Non-pigmented ciliary epithelial cell (primary cell): ENCODE measurements at regions not wholly inside any gene's neighbourhood (a gene's known extent, or its start where the extent isn't known, plus 50 kb on each side); places are given as distances from the start of the nearest gene placed in this dataset.

ENCODE experiments used
- DNase-seq: peaks from one replicate; pipeline ENCODE4 v3.0.0-alpha.2; 2010; ENCODE audit warnings: low read depth

DNA sequence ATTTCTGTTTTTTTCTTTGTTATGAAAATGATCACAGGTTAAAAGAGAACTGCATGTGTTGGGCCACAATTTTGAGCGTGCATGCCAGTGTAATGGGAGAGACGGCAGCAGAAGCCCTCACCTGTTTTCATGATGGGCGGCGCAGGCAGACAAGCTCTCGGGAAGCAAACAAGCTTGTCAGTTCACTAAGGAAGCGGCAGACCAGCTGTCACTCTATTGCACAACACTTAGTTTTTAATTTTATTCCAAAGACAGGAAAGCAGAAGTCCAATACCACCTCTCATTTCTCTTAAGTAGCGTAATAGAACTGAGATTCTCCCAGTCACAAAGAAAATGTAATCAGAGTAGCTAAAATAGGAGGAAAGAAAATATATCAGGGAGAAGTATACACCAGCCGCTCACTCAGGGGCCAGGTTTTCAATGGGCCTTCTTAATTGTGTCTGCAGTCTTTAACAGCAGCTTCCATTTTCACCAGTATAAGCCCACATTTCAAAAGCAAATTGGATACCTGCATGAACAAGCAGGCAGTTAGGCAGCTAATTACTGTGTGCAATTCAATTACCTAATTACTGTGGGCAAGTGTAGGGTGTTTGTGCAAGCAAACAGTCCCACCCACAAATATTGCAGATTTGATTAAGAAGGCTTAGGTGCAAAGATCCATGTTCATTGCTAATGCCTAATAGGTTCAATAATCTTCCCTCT lies 711.4 kb downstream of the DIAPH3 start:
- DNase-seq = no peak

DNA sequence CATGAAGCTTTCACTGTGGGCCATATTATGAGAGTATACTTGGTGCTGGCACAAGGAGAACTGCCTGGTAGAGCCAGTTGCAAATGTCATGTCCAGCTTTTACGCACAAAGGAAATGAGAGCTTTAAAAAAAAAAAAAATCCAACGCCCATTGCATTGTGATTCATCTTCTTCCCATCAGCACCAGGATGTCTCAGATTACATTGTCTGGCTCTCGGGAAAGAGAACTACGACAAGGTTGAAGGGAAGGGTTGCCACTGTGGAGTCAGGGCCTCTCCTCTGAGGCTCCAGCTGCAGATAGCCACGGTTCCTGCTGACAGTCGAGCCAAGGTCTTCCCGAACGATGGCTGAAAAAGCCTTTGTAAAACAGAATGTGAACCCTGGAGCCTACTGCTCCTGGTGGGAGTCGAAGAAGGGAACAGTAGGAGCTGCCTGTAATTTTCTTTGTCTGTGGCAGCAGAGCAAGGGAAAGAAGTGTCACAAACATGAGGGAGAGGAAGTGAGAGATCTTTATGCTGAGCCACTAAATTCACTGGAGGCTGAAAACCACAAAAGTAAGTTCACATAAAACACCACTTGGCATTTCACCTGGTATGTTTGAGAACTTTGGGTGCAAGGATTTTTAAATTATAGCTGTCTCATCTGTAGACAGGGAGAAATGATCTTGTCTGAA lies 704.7 kb downstream of the DIAPH3 start:
- no peak for DNase-seq

DNA sequence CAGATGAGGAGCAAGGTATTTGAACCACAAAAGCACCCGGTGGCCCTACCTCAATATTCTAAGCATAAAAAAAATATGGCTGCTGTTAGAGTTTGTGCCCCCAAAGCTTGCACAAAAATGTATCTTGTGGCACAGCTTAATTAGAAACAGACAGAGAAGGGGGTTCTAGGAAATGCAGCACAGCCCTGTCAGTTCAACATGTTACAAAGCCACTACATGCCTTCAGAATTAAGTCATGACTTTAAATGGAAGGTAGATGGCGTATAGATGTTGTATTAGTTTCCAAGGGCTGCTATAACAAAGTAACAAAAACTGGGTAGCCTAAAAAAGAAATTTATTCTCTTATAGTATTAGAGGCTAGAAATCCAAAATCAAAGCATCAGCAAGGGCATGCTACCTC lies 703.8 kb downstream of the DIAPH3 start:
- DNase-seq = no peak

DNA sequence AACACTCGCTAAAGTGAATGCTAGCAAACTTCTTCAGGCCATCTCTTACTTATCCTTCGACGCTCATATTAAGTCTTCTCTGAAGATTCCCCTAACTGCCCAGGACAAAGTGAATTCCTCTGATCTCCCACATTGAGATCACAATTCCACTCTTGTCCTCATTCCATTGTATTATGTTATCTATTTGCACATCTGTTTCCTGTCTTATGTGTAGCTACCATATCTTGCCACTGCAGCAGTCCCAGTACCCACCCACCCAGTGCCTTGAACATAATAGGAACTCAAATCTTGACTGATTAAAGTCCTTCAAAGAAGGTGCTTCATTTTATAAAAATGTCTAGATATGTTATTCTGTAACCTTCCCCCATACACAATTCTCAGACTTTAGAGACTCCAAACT lies 702.3 kb downstream of the DIAPH3 start:
- no peak for DNase-seq

DNA sequence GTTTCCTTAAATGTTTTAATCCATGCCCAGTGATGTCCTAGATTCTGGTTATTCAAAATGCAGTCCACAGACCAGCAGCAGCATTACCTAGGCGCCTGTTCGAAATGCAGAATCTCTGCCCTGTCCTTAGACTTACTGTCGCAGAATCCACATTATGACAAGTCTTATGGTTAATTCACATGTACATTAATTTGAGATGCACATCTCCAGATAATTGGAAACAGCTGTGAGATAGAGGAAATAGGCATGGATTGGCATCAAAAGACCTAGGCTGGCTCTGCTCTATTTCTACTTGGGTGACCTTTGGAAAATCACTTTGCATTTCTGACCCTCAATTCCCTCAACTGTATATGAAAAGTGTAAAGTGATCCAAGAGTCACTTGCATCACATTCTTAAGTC lies 700.7 kb downstream of the DIAPH3 start:
- no peak for DNase-seq

DNA sequence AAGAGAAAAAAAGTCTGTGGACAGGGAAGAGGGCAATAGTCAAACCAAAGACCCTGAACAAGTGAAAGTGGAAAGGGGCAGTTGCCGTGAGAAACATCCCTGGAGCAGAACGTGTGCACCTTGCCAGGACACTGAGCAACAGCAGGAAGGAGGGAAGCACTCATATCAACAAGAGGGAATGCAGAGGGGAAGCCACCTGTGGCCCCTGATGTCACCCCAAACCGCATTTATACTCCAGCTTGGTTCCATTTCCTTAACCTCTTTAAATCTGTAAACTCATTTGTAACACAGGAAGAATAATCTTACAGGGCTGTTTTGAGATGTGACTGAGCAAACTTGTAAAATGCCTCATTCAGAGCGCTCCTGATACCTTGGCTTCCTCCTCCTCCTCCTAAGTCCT lies 698.8 kb downstream of the DIAPH3 start:
- DNase-seq = no peak

DNA sequence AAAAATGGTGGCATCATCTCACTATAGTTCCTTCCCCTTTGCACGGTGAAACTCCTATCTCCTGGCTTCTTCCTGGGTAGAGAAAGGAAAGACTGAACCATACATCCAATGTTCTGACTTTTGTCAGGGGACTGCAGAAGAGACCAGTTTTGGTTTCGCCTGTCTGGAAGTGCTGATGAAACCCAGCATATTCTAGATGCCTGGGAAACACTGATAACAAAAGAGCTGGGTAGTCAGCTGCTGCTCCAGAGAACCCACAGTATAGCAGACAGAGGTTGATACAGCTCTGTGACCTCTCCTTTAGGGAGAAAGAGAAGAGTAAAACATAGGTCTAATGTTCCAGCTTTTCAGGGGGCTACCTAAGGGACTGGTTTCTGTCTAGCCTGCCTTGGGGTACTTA lies 695.3 kb downstream of the DIAPH3 start:
- no peak for DNase-seq

DNA sequence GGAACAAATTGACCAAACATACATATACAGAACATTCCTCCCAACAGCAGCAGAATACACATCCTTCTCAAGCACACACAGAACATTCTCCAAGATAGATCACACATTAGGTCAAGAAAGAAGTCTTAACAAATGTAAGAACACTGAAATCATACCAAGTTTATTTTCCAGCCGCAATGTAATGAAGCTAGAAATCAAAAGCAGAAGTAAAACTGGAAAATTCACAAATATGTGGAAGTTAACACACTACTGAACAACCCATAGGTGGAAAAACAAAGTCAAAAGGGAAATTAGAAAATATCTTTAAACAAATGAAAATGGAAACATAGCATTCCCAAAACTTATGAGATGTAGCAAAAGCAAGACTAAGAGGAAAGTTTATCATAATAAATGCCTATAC lies 692.6 kb downstream of the DIAPH3 start:
- DNase-seq = no peak

DNA sequence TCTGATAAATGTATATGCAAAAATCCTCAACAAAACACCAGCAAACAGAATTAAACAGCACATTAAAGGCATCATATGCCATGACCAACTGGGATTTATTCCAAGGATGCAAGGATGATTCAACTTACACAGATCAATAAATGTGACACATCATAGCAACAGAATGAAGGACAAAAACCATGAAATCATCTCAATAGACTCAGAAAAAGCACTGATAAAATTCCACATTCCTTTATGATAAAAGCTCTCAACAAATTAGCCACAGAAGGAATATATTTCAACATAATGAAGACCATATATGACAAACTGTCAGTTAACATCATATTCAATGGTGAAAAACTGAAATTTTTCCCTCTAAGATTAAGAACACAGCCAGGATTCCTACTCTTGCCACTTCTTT lies 691.6 kb downstream of the DIAPH3 start:
- no peak for DNase-seq

DNA sequence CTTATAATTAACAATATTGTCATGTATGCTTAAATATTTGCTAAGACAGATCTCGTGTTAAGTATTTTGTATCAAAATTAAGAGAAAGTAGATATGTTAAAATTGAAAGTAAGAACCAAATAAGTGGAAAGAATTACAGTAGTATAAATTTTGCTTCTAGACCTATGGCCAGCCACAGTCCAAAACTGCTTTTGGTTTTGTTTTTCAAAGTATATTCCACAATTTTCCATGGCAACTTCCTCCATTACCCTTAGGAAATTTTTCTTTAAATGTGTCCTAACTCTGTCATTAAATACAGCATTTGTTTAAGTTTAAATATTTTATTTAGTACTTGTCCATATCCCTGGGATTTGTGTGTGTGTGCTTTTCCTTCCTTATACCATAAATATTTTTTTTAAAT lies 689.0 kb downstream of the DIAPH3 start:
- no peak for DNase-seq

DNA sequence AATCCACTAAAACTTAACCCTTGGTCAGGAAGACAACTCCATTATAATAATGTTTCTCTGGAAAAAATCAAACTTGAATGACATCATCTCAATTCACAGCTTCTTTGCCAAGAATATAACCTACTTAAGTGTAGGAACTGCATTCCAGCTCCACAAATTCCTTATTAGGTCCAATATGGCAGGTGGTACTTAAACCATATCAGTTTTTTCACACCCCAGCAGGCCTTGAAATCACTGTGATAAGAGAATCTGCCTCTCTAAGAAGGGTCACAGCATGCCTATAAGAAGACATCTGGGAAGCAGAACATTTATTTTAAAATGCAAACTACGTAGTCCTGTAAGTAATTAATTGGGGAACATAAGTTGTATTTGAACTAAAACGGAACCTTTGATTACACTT lies 687.8 kb downstream of the DIAPH3 start:
- no peak for DNase-seq

DNA sequence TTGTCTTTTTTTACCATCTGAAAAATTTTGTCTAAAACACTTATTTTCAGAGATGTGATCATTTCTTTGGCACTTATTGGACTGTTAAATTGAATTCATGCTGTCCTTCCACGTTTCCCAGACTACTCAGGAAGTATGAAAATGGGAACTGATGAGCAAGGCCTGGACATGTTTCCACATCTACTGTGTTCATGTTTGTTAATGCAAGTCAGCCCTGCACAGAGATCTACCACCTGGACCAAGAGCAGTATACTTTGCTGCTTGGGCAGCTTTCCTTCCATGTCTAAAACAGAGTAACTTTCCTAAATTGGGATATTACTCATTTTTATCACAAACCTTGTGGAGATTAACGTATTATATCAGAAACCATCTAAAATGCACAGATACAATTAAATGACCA lies 687.4 kb downstream of the DIAPH3 start:
- DNase-seq = no peak

DNA sequence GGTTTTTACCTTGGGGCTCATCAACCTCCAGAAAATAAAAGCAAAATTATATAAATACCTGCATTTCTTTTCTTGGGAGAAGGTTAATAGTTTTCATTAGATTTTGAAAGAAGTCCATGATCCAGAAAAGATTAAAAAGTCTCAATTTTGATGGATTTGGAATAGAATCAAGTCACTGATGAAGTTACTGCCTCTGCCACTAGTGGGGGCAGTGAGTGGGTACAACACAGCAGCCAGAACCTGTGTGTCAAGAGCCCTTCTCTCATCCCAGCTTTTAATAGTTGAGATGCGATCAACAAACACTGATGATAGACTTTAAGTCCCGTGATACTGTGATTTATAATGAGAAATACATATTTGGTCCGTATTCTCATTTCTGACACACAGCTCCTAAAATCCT lies 686.7 kb downstream of the DIAPH3 start:
- DNase-seq = no peak

DNA sequence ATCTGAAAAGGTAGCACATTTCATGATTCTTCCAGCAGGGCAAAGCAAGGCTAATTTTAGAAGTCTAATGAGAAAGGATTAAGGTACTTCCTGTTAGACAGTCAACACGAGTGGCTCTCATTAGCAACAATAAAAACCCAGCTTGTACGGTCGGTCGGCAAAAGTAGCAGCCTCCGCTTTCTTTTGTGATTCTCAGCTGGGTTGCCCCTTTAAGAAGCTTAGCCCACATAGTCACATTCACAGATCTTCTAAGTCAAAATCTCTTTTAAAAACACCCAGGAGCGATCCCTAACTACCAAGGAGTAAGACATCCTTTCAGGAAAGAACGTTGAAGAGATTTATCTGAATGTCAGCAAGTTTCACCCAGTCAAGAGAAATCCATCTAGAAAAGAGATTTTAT lies 684.8 kb downstream of the DIAPH3 start:
- DNase-seq = no peak

DNA sequence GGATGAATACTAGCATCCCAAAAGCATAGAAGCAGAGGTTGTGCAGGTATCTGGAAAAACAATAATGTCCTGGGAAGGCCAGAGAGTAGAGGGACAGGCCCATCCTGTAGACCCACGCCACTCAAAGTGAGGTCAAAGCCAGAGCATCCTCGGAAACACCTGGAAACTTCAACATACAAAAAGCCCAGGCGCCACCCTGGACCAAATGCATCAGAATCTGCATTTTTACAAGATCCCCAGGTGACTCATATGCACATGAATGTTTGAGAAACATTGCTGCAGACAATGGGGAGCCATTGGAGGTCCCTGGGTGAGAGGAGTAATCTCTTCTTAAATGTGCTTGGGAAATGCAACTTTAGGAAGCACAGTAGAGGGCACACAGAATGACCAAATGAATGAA lies 684.1 kb downstream of the DIAPH3 start:
- no peak for DNase-seq

DNA sequence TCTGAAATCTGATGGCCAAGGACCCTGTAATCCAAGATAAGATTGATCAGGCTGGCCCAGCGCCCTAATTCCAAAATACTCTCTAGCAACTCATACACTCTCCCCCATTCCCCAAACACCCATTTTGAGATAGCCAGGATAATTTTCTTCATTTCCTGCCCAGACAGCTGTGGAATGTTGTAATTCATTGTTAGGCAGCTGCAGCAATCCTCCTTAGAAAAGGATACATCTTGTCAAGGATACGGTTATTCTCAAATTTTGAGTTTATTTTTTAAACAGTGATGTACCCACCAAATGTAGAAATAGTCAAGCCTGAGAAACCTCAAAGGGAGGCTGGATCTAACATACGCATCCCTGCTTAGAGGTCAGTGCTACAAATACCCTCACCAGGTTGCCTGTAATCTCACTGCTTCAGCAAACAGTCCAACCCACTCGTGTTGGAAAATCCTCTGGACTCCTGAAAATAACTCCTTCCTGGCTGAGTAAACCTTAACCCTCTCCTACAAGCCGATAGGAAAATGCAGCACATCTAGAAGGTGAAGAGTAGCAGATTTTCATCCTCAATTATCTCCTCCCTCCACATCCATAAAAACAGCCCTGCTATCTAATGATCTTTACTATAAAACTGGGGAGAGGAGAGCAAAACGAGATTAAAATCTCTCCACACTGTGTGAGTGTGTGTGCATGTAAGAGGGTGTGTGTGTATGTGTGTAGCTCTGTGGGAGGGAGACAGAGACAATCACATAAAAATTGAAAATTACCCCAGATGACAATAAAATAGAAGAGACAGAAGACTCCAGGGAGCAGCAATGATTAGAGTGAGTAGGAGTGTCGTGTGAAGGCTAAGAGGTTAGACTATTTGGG lies 683.1 kb downstream of the DIAPH3 start:
- DNase-seq = no peak

DNA sequence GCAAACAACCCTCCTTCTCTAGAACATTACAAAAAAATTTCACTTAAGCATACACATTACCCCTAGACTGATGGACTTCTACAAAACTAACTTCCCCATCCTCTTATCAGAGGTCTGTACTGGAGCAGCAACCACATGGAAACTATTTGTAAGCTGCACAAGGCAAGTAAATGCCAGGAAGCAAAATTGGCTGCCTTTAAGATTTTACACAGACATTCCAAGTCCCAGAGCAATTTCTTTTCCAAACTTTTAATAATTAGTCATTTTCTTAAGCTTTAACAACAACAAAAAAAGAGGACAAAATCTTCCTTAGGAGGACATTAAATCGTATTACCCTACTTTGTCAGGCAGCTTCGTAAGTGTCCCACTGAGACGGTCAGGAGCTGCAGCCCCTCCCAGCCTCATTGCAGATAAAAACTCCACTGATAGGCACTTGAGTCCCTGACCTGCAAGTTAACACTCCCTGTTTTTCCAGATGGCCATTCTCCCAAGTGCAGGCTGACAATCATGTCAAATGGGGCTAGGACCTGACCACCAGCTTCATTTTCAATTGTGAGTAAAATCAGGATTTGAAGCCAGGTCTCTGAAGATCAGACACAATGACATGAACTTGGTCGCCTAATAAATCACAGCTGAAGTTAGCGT lies 680.1 kb downstream of the DIAPH3 start:
- no peak for DNase-seq

DNA sequence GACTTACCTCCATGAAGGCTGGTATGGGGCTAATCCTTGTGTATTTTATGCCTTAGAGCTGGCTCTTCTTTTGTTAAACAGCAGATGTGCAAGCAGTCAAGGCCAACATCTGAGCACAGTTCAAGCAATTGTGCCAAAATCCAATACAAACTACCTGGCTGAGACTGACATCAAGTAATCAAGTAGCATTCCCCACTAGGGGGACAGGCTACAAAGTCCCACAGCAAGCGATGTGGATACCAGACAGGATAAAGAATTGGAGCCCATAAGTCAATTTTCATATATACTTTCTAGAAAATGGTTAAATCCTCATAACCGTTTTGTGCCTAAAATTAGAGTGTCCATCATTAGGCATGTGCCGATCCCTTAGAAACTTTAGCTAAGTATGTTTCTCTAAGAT lies 675.8 kb downstream of the DIAPH3 start:
- DNase-seq = no peak

DNA sequence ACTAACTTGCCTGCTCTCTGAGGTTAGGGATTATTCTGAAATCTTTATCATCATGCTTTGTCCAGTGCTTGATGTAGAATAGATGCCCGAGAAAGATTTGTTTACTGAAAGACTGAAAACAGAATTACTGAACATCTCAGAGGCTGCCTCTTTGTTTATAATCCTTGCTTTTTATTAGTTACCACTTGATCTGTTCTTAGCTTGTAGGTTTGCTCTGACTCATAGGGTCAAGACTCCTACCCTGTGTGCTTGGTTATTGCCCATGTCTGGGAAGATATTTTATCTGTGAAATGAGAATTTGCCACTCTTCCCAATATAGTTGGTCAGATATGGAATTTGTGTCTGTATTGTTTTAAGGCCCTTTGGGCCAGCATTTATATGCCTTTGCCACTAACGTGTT lies 675.3 kb downstream of the DIAPH3 start:
- DNase-seq = no peak

DNA sequence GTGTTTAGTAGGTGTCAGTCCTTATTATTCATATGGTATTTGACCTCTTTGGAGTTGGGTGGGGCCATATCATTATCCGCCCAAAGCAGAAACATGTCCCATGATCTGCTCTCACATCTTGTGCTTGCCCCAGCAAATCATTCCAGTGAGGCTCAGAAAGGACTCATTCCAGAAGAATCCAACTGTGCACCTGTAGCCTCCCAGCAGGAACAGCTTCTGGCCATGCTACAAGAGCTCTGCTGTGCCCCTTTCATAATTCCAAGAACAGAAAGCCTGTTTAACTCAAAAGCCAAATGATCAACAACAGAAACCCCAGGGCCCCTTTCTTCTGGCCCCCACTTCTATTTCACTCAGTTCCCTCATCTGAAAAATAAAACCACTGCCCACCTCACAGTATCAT lies 673.1 kb downstream of the DIAPH3 start:
- no peak for DNase-seq

DNA sequence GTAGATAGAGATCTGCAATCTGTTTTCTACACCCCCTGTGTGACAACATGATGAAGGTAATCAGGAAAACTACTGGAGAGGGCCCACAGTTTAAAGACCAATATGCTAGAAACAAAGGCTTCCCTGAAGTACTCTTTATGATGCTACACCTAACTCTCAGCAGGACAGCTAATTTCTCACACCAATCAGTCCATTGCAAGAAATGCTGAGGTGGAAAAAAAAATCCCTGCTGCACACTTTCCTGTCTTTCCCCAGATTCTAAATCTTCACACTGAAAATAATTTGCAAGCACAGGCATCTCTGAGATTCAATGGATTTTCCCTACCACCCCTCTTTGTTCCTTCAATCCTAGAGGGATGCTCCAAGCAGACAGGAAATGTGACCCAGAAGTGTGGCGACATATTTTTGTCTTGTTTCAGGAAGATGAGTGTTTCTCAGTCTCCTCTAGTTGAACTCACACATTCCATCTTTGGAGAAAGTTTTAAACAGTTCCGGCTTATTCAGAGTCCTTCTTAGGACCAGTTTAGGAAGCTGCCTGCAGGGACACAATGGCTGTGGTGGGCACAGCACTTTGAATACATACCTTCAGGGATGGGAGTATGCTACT lies 671.6 kb downstream of the DIAPH3 start:
- DNase-seq = no peak

DNA sequence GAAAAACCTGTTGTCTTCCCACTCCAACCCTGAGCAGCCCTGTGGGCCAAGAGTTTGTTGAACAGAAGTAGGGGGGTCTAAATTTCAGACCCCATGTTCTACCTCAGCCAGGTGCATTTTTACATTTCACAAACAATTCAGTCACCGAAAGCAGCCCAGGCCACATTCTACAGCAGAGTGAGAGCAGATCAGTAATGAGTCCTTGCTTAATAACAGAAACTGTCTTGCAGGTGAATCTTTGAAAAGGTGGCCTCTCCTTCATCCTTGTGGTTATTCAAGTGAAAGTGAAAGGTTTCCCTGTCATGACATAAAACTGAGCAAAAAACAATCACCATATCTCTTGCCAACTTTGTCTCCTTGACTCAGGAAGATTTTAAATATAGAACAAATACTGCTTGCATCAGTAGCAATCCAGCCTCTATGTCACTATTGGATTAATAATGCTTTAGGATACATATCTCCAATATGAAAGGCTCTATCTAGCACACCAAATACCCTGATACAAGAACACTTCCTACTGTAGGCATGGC lies 670.2 kb downstream of the DIAPH3 start:
- DNase-seq = no peak
